HG02798 (cell line): ENCODE measurements at regions not wholly inside any gene's neighbourhood (a gene's known extent, or its start where the extent isn't known, plus 50 kb on each side); places are given as distances from the start of the nearest gene placed in this dataset.

Experiments
- ATAC-seq: cut with Tn5 transposase; IDR thresholded peaks from one replicate; pipeline ENCODE4 v1.9.1; 2021; ENCODE audit warnings: mild to moderate bottlenecking; ENCODE audit not compliant: unreplicated experiment, poor library complexity

- no peak for ATAC-seq
Observed at GRCh38 chr15:38646716-38647115, 82.1 kb upstream of the RASGRP1 start.

DNA sequence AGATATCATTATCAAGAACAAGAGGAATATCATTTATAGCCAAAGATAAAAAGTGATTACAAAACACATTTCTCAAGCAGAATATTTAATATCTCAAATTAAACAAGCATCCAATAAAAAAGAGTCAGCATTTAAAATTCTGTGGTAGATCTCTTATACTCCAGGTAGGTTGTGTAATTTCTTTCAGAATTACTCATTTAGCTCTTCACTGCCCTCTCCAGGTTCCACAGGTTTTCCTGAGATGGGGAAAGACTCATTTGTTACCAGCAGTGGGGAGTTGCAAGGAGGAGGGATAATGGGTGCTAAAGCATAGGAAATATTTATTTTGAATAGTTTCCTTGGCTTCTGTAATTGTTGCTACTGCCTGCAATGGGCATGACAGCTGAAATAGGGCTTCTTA, 83.1 kb upstream of the RASGRP1 start:
- no peak for ATAC-seq

GRCh38 chr15:38648121-38648843, 83.7 kb upstream of the RASGRP1 start:
- ATAC-seq: no peak

GRCh38 chr15:38650384-38650783, 85.8 kb upstream of the RASGRP1 start:
- no peak for ATAC-seq

DNA sequence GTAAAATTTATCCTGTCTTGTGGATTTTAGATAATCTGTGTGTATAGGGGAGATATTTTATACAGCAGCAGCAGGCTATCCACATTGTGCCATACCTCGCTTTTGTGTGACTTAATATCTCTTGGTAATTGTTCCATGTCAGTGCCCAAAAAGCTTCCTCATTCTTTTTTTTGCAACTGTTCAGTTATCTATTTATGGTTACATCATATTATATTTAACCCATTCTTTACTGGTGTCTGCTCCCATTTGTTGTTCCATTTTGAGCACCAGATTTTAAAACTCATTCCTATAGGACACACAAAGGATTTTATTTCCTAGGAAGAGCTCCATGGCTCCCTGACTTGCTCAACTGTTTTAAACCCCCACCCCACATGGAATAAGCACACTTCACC, 86.3 kb upstream of the RASGRP1 start:
- ATAC-seq: no peak

DNA sequence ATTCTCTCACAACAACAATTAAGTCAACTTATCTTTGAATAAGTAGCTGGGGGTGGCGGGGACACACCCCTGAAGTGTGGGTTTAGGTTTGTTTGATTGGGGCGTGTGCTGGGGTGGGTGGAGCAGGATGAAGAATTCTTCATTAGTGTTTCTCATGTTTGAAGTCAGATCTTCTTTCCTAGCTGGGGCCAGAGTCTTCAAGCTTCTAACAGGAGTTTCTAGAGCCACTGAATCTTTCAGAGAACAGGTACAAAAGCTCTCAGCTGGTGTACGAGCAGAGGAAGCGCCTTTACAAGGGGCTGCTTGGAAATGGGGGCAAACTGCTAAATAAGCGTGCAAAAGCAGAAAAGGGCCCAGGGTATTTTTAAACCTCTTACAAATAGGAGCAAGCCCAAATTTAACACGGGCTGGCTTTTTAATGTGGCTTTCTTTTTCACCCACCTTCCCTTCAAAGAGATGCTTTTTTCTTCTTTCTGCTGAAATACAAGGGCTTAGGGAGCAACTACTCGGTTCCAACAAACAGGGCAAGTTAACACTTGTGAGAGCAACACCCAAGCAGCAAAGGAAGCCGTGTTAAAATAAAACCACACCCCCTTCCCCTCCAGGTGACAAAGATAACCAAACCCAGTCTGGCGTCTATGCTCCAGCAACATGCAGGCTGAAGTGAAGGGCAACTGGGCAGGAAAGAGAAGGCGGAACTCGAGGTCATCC, 86.9 kb upstream of the RASGRP1 start:
- no peak for ATAC-seq

GRCh38 chr15:38652183-38652794, 87.7 kb upstream of the RASGRP1 start:
- no peak for ATAC-seq

DNA sequence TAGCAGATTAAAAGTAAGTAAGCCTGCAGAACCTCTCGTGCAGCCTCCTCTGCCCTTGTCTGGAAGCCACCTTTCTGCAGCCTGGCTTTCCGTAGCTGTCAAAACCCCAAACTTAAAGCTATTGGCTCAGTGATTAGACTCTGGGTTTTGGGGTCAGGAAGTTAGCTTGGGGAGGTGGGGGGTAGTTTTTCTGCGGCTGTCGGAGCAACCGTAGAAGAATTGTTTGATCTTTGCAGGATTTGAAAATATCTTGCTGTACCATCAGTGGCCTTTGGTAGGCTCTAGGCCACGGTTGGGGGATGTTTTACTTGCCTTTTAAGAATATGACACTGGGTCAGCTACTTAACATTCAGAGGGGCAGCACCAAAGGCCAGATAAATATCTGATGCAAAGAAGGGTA, 88.4 kb upstream of the RASGRP1 start:
- ATAC-seq: no peak

DNA sequence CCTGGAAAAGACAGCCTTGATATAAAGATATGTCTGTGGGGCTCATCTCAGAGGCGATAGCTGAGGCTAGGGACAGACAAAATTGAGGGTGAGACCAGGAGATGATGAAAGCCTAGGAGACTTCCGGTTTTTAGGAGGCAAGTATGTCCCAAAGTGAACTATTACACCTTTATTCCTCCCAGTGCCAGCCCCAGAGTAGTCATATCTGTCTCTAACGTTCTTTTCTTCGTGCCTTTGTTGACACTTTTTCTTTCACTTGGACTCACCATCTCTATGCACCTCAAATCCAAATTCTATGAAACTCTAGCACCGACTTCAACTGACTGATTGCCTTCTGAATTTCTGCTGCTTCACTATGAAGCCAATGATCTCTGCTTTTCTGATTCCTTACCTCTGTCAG, 93.8 kb upstream of the RASGRP1 start:
- ATAC-seq: no peak

DNA sequence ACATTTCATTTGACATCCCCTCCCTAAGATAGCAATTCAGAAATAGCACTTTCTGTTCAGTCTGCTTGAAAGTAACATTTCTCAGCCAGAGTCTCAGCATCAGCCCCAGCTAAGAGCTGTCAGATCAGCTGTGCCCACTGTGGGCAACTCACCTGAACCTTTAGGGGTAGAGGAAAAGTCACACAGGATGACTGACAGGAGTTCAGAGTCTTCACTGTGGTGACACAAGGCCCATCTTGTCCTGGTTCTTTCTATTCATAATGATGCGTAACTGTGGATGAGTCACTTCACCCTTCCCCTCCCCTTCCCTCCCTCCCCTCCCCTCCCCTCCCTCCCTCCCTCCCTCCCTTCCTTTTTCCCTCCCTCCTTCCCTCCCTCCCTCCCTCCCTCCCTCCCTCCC, 96.1 kb upstream of the RASGRP1 start:
- no peak for ATAC-seq

DNA sequence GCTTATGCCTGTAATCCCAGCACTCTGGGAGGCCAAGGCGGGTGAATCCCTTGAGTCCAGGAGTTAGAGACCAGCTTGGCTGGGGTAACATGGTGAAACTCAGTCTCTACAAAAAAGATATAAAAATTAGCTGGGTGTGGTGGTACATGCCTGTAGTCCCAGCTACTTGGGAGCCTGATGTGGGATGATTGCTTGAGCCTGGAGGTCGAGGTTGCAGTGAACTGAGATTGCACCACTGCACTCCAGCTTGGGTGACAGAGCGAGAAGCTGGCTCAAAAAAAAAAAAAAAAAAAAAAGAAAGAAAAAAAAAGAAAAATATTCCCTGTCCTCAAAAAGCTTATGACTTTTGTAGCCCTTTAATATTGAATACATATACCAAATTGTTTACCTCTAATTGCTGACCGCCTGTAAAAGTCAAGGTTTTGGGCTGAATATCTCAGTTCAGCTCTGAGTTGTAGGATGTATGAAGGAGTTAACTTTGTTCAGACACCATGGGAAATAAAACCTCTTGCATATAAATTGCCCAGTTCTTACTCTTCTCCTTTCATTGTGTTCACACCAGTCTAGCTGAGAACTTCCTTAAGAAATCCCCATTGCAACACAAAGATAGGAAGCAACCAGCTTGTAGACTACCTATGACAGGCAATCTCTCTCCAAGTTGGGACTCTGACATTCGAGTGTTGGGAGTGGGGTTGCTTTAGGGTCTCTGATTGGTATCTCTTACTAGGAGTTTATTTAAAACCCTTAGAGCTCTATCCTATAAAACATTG, 97.6 kb upstream of the RASGRP1 start:
- ATAC-seq: no peak

DNA sequence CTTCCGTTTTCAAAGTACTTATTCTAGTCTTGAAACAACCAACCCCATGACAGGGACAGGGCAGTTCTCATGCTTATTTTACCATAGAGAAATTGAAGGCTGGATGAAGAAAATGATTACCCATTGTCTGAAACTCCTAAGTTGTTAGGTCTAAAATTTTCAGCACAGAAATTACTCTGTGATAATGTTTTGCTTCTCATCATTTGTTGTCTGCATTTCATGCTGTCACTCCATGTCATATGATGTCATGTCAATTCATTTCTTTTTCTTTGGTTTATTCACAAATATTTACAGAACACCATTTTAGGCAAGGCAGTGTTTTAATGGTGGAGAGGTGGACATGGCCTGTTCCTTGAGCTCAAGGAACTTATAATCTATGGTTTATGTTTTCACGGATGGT, 98.2 kb upstream of the RASGRP1 start:
- no peak for ATAC-seq

DNA sequence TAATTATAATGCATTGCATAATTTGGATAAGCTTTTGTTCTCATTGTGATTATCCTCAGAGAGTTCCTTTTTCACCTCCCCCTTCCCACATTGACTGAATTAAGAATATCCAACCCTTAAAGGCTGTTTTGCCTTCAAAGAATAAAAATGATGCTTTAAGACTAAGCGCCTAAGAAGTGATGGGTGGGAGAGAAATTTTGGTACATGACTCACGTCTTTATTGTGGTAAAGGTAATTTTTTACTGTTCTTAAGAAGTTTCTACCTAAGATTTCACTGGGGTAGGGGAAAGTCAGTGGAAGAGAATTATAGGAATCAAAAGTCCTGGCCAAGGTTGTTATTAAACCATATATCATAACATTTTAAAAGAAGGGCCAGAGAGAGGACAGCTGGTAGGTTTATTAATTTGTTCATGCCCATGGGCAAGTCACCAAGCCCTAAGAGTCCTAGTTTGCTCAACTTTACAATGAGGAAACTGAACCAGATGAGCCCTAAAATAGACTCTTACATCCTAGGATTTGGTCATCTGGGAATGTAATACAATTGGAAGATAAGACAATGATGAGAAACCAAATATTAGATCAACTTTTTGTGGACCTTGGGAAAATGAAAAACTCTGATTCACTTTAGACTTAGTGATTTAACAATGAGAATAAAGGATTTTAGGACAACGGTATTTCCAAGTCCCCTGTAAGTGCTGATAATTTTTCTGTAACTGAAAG, 101.1 kb upstream of the RASGRP1 start:
- ATAC-seq: no peak

GRCh38 chr15:38666865-38667510, 102.4 kb upstream of the RASGRP1 start:
- no peak for ATAC-seq

GRCh38 chr15:38667890-38668850, 103.6 kb upstream of the RASGRP1 start:
- ATAC-seq: no peak

- no peak for ATAC-seq
Observed at GRCh38 chr15:38668898-38669391, 104.3 kb upstream of the RASGRP1 start.

- peak; percentile 34 for ATAC-seq
Observed at GRCh38 chr15:38670128-38671005, 105.8 kb upstream of the RASGRP1 start.

DNA sequence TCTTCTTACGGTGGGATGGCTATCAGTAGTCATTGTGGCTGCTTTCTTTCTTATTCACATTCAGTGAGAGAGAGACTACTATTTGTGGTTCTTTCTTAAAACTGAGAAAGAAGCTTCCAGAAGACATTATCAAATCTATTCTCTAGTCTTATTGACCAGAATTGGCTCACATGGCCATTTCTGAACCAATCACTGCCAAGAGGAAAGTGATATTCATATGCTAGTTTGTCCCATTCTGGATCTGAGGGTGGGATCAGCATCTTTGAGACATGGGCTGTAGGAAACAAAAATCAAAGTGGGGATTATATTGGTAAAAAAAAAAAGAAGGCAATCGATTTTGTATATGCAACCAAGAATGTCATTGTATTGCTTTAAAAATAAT, 106.4 kb upstream of the RASGRP1 start:
- no peak for ATAC-seq
